ENCODE measurements at regions not wholly inside any gene's neighbourhood (a gene's known extent, or its start where the extent isn't known, plus 50 kb on each side); places are given as distances from the start of the nearest gene placed in this dataset.

- Histone ChIP-seq H3K9me3 (ENCODE audit: control insufficient read depth, insufficient read depth, low read length) (no peaks in the 10 kb centered on the region), H3K27ac (ENCODE audit: low read depth, low read length) (no peak overlapping the region), H3K4me3 (ENCODE audit: low read depth, low read length) (no peak overlapping the region), H3K27me3 (ENCODE audit: control insufficient read depth, insufficient read depth, low read length) (no peaks in the 10 kb centered on the region)
- TF ChIP-seq CTCF (IDR thresholded peaks at IDR 0.05; ENCODE audit: low read depth, low read length): no peak
- DNase-seq (ENCODE audit: low read depth, low spot score): no peak
- CTCF ChIA-PET: no interaction called here
- POLR2A ChIA-PET: no interaction called here
These were observed 1672.6 kb upstream of the PCDH20 start for GRCh38 chr13:63088226-63088625.

GRCh38 chr13:63086286-63086685 is 1670.6 kb upstream of the PCDH20 start:
- no peak for DNase-seq (ENCODE audit: low read depth, low spot score)
- TF ChIP-seq CTCF (IDR thresholded peaks at IDR 0.05; ENCODE audit: low read depth, low read length): no peak

GRCh38 chr13:63085851-63086250 is 1670.2 kb upstream of the PCDH20 start:
- Histone ChIP-seq H3K9me3 (ENCODE audit: control insufficient read depth, insufficient read depth, low read length) (no peaks in the 10 kb centered on the region), H3K27me3 (ENCODE audit: control insufficient read depth, insufficient read depth, low read length) (no peaks in the 10 kb centered on the region), H3K4me3 (ENCODE audit: low read depth, low read length) (no peak overlapping the region), H3K27ac (ENCODE audit: low read depth, low read length) (no peak overlapping the region)
- no peak for TF ChIP-seq CTCF (IDR thresholded peaks at IDR 0.05; ENCODE audit: low read depth, low read length)
- ChIA-PET CTCF (no interaction called here), POLR2A (no interaction called here)
- DNase-seq (ENCODE audit: low read depth, low spot score): no peak

More at GRCh38 chr13:63086286-63086685, 1670.6 kb upstream of the PCDH20 start:
- no peak overlapping the region for H3K4me3 ChIP-seq (ENCODE audit: low read depth, low read length)
- H3K27ac ChIP-seq (ENCODE audit: low read depth, low read length): no peak overlapping the region
- CTCF ChIA-PET: no interaction called here
- POLR2A ChIA-PET: no interaction called here
- H3K27me3 ChIP-seq (ENCODE audit: control insufficient read depth, insufficient read depth, low read length): no peaks in the 10 kb centered on the region
- H3K9me3 ChIP-seq (ENCODE audit: control insufficient read depth, insufficient read depth, low read length): no peaks in the 10 kb centered on the region

- no peak for DNase-seq (ENCODE audit: low read depth, low spot score)
These were observed 1665.9 kb upstream of the PCDH20 start for GRCh38 chr13:63081400-63082014.

GRCh38 chr13:63075126-63075525 is 1659.5 kb upstream of the PCDH20 start:
- no peaks in the 10 kb centered on the region for H3K9me3 ChIP-seq (ENCODE audit: control insufficient read depth, insufficient read depth, low read length)
- ChIA-PET CTCF (no interaction called here), POLR2A (no interaction called here)
- no peak for TF ChIP-seq CTCF (IDR thresholded peaks at IDR 0.05; ENCODE audit: low read depth, low read length)
- H3K27ac ChIP-seq (ENCODE audit: low read depth, low read length): no peak overlapping the region
- no peaks in the 10 kb centered on the region for H3K27me3 ChIP-seq (ENCODE audit: control insufficient read depth, insufficient read depth, low read length)
- no peak overlapping the region for H3K4me3 ChIP-seq (ENCODE audit: low read depth, low read length)
- no peak for DNase-seq (ENCODE audit: low read depth, low spot score)

More at GRCh38 chr13:63081400-63082014, 1665.9 kb upstream of the PCDH20 start:
- TF ChIP-seq CTCF (IDR thresholded peaks at IDR 0.05; ENCODE audit: low read depth, low read length): no peak
- H3K4me3 ChIP-seq (ENCODE audit: low read depth, low read length): no peak overlapping the region
- ChIA-PET POLR2A (no interaction called here), CTCF (no interaction called here)
- no peaks in the 10 kb centered on the region for H3K9me3 ChIP-seq (ENCODE audit: control insufficient read depth, insufficient read depth, low read length)
- H3K27ac ChIP-seq (ENCODE audit: low read depth, low read length): no peak overlapping the region
- no peaks in the 10 kb centered on the region for H3K27me3 ChIP-seq (ENCODE audit: control insufficient read depth, insufficient read depth, low read length)

All from AG04450 (cell line).